ENCODE measurements at regions not wholly inside any gene's neighbourhood (a gene's known extent, or its start where the extent isn't known, plus 50 kb on each side); places are given as distances from the start of the nearest gene placed in this dataset.

DNA sequence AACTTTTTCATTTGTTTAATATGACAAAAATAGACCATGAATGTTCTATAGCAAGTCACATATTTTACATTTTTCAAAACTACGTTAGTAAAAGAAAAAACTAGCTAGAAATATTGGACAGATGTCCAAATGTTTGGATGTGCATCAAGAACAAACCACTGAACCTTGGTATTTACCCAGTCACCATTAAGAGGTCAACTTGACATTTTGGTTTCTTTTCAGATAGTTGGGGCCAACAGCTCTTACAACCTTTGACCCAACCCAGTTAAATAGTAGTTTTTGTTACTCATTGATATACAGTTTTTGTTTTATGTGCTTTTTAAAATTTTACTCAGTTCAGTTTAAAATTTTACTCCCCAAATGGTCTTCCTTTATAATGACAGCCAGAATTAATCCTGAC is 238.7 kb upstream of the TET2 start:
- no peaks in the 10 kb centered on the region for H3K9me3 ChIP-seq
- no peak overlapping the region for H3K4me3 ChIP-seq
- H3K27ac ChIP-seq = no peak overlapping the region
- no peaks in the 10 kb centered on the region for H3K36me3 ChIP-seq
- H3K27me3 ChIP-seq = no peaks in the 10 kb centered on the region
- no peak for DNase-seq (ENCODE audit: low spot score in 2 of 2)
- intact Hi-C loops (cut with DNase I) = no loop called here
- TF ChIP-seq, protein P1, sequence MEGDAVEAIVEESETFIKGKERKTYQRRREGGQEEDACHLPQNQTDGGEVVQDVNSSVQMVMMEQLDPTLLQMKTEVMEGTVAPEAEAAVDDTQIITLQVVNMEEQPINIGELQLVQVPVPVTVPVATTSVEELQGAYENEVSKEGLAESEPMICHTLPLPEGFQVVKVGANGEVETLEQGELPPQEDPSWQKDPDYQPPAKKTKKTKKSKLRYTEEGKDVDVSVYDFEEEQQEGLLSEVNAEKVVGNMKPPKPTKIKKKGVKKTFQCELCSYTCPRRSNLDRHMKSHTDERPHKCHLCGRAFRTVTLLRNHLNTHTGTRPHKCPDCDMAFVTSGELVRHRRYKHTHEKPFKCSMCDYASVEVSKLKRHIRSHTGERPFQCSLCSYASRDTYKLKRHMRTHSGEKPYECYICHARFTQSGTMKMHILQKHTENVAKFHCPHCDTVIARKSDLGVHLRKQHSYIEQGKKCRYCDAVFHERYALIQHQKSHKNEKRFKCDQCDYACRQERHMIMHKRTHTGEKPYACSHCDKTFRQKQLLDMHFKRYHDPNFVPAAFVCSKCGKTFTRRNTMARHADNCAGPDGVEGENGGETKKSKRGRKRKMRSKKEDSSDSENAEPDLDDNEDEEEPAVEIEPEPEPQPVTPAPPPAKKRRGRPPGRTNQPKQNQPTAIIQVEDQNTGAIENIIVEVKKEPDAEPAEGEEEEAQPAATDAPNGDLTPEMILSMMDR (IDR thresholded peaks at IDR 0.05) = no peak
- H3K4me1 ChIP-seq = no peaks in the 10 kb centered on the region

DNA sequence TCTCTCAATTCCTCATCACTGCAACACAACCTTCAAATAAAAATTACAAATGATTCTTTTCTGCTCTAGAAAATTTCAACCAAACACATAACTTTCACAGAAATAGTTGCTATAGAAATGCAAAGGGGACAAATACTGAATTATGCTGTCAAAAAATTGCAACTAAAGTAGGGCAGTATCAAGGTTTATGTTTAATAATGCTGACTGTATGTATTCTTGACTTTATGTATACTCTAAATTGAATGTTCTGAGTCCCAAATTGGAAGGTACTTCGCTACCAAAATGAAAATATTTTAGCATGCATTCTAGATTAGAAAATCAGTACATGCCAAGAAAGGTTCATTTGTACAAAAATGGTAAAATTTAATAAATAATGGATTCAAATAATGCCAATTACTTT is 237.3 kb upstream of the TET2 start:
- DNase-seq (ENCODE audit: low spot score in 2 of 2) = no peak
- H3K4me3 ChIP-seq = no peak overlapping the region
- no peaks in the 10 kb centered on the region for H3K27me3 ChIP-seq
- no peaks in the 10 kb centered on the region for H3K36me3 ChIP-seq
- H3K27ac ChIP-seq = no peak overlapping the region
- TF ChIP-seq, protein P1 (IDR thresholded peaks at IDR 0.05) = no peak
- H3K9me3 ChIP-seq = no peaks in the 10 kb centered on the region
- H3K4me1 ChIP-seq = no peaks in the 10 kb centered on the region
- intact Hi-C loops (cut with DNase I) = no loop called here

DNA sequence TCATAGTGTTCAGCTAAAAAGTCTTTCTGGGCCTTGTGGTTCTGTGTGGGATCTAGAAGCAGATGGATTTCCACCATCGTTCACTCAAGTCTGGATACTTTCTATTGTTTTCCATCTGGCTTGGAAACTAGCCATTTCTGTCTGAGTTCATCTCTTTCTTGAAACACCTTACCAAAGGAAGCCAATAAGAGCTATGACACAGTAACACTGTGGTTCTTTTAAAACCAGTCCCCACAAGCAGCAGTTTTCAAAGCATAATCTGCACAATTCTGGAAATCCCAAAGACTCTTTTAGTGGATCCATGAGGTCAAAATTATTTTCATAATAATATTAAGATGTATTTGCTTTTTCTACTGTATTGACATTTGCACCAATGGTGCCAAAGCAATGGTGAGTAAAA is 234.2 kb upstream of the TET2 start:
- Histone ChIP-seq H3K27me3 (no peaks in the 10 kb centered on the region), H3K36me3 (no peaks in the 10 kb centered on the region), H3K4me1 (no peaks in the 10 kb centered on the region), H3K4me3 (no peak overlapping the region), H3K27ac (no peak overlapping the region), H3K9me3 (no peaks in the 10 kb centered on the region)
- intact Hi-C loops (cut with DNase I) = no loop called here
- no peak for DNase-seq (ENCODE audit: low spot score in 2 of 2)
- TF ChIP-seq, protein P1 (IDR thresholded peaks at IDR 0.05) = no peak

DNA sequence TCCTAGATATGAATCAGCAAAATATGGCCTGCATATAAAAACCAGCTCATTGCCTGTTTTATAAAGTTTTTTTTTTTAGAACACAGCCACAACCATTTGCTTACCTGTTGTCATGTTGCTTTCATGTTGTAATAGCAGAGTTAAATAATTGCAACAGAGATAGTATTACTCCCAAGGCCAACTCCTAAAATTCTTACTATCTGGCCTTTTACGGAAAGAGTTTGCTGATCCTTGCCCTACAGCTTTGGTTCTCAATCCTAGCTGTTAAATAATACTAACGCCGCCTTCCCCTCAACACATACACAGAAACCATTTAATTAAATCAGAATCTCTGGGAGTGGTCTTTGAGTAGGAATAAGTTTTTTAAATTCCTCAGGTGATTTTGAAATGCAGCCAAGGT is 231.3 kb upstream of the TET2 start:
- H3K9me3 ChIP-seq = no peaks in the 10 kb centered on the region
- TF ChIP-seq, protein P1 (IDR thresholded peaks at IDR 0.05) = no peak
- no peak for DNase-seq (ENCODE audit: low spot score in 2 of 2)

DNA sequence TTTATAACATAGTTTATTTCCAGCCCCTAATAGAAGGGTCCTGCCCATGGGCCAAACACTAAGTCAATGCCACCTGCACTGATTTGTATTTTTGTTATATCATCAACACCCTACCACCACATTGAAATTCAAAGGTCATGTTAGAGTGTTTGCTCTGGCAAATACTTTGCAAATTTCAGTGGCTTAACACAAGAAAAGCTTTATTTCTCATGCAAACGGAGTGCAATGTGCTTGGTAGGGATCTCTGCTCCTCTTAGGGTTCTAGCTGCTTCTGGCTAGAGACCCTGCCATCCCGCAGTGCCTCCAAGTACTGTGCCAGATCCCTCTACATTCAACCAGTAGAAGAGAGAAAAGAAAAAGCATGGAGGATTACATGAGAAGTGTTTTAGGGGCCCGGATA is 230.8 kb upstream of the TET2 start:
- no peak for DNase-seq (ENCODE audit: low spot score in 2 of 2)
- intact Hi-C loops (cut with DNase I) = no loop called here
- TF ChIP-seq, protein P1 (IDR thresholded peaks at IDR 0.05) = no peak

More for the DNA sequence above, 231.3 kb upstream of the TET2 start:
- H3K36me3 ChIP-seq = no peaks in the 10 kb centered on the region
- no peak overlapping the region for H3K27ac ChIP-seq
- no peaks in the 10 kb centered on the region for H3K27me3 ChIP-seq
- intact Hi-C loops (cut with DNase I) = no loop called here
- H3K4me1 ChIP-seq = no peaks in the 10 kb centered on the region
- H3K4me3 ChIP-seq = no peak overlapping the region

DNA sequence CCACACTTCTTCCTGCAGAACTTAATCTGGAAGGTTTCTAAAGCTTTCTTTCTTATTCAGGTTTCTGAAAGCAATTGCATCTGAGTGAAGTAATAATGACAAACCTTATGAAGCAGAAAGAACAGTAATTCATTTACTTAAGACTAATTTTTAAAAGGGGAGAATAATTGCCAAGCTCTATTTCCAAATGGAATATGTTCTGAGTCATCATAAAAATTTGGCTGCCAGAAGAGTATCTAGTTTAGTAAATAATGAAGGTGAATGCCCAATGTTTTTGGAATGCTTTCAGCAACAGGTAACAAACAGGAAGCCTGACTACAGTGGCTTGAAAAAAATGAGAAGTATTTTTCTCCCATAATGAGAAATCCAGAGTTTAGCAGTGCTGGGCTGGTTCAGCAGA is 227.3 kb upstream of the TET2 start:
- TF ChIP-seq, protein P1 (IDR thresholded peaks at IDR 0.05) = no peak
- H3K4me1 ChIP-seq = no peaks in the 10 kb centered on the region
- no peak overlapping the region for H3K4me3 ChIP-seq
- H3K9me3 ChIP-seq = no peaks in the 10 kb centered on the region
- no peak overlapping the region for H3K27ac ChIP-seq
- DNase-seq (ENCODE audit: low spot score in 2 of 2) = no peak
- no peaks in the 10 kb centered on the region for H3K36me3 ChIP-seq
- intact Hi-C loops (cut with DNase I) = no loop called here
- H3K27me3 ChIP-seq = no peaks in the 10 kb centered on the region

More for the DNA sequence above, 230.8 kb upstream of the TET2 start:
- H3K4me1 ChIP-seq = no peaks in the 10 kb centered on the region
- no peaks in the 10 kb centered on the region for H3K9me3 ChIP-seq
- no peaks in the 10 kb centered on the region for H3K36me3 ChIP-seq
- H3K27ac ChIP-seq = no peak overlapping the region
- H3K27me3 ChIP-seq = no peaks in the 10 kb centered on the region
- no peak overlapping the region for H3K4me3 ChIP-seq
